IPS DF 6.9 (cell line): ENCODE measurements at regions not wholly inside any gene's neighbourhood (a gene's known extent, or its start where the extent isn't known, plus 50 kb on each side); places are given as distances from the start of the nearest gene placed in this dataset.

Experiments
- DNase-seq: peaks from one replicate; pipeline ENCODE4 v3.0.0-alpha.2; 2013; ENCODE audit warnings: low read depth, low spot score
- H3K27ac ChIP-seq: one replicate; pipeline ENCODE4 v1.5.1; 2013; ENCODE audit warnings: low read length, control low read depth
- H3K27me3 ChIP-seq: 2 replicates; pipeline ENCODE4 v1.6.1; 2013; ENCODE audit warnings: mild to moderate bottlenecking, low read length; ENCODE audit not compliant: control insufficient read depth, insufficient read depth
- H3K36me3 ChIP-seq: 2 replicates; pipeline ENCODE4 v1.6.1; 2013; ENCODE audit warnings: low read length; ENCODE audit not compliant: control insufficient read depth, insufficient read depth
- H3K4me1 ChIP-seq: 2 replicates; pipeline ENCODE4 v1.6.1; 2013; ENCODE audit warnings: low read length; ENCODE audit not compliant: control insufficient read depth, insufficient read depth
- H3K4me3 ChIP-seq: 2 replicates; pipeline ENCODE4 v1.5.1; 2013; ENCODE audit warnings: mild to moderate bottlenecking, low read length
- H3K9me3 ChIP-seq: 2 replicates; pipeline ENCODE4 v1.6.1; 2013; ENCODE audit warnings: low read length, inconsistent platforms; ENCODE audit not compliant: control insufficient read depth, insufficient read depth
- WGBS: extraction: QIAGEN DNeasy Blood & Tissue Kit; methylation state at CpG from one replicate; pipeline ENCODE4 v1.1.7; 2013; ENCODE audit warnings: mixed read lengths, missing lambda C conversion rate; ENCODE audit not compliant: insufficient read length, insufficient coverage; 5-methylcytosine and 5-hydroxymethylcytosine counted together

DNA sequence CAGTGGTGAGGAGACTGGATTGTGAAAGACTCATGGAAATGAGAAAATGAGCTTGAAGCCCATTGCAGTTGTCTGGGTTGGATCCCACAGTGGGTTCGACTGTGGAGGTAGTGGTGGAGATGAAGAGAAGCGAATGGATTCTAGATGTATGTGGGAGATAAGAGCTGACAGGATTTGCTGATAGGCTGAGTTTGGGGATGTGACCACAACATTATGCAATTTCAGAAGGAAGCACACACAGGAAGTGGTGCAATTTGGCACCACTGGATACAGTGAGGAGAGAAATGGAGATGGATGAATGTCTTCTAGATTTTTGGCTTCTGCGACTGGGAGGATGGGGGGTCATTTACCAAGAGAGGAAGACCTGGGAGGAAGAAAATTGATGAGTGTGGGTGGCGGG lies 64.4 kb upstream of the MAFB start:
- no CpG with 5 or more reads among the region's 4 CpGs for WGBS

DNA sequence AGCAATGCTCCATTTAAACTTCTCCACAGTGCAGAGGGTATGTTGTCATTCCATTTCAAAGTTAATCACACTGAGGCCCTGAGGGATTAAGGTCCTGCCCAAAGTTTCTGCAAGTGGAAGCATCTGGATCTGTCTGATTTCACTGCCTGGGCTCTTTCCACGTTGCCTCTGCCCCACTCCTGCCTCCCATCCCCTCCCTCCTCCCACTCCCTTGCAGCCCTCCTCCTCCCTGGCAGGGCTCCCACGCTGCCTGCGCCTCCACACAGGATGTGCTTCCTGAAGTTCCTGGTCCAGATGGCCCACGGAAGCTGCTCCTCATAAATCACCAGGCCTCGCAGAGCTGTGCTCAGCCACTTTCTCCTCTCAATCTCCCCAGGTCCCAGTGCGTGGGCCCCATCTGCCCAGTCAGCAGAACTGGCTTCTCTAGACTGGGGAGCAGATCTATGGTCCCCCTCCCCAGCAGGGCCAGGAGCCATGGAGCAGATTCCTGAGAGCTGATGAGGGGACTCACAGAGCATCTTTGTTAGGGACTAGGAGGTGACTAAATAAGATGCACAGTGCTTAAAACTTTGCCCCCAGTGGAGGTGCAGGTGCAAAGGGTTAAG lies 65.4 kb upstream of the MAFB start:
- Histone ChIP-seq H3K4me3 (no peak overlapping the region), H3K27me3 (no peaks in the 10 kb centered on the region), H3K9me3 (no peaks in the 10 kb centered on the region), H3K4me1 (no peaks in the 10 kb centered on the region; the same call in 1 of the 2 replicates), H3K27ac (no peak overlapping the region), H3K36me3 (no peaks in the 10 kb centered on the region)
- DNase-seq, result no peak
- no CpG with 5 or more reads among the region's 6 CpGs for WGBS

More for the DNA sequence above, 64.4 kb upstream of the MAFB start:
- H3K4me1 ChIP-seq, result no peaks in the 10 kb centered on the region
- H3K36me3 ChIP-seq, result no peaks in the 10 kb centered on the region
- no peak for DNase-seq
- H3K4me3 ChIP-seq, result no peak overlapping the region
- H3K27me3 ChIP-seq, result no peaks in the 10 kb centered on the region
- no peaks in the 10 kb centered on the region for H3K9me3 ChIP-seq
- H3K27ac ChIP-seq, result no peak overlapping the region

DNA sequence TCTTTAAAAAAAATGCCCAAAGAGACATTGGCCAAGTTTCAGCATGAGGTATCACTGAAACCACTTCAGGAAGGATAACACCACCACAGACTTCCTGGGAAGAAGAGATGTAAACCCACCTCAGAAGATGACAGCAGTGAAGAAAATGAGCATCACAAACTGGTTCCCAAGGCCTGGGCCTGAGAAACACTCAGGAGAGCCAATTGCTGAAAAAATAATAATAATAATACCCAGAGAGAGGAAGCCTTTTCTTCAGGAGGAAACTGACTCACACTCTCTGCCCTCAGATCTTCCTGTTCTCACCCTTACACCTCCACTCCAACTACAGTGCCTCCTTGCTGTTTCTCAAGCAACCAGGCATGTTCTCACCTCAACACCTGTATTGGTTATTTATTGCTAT lies 68.1 kb upstream of the MAFB start:
- no peak for DNase-seq
- no peak overlapping the region for H3K4me3 ChIP-seq
- H3K4me1 ChIP-seq, result peaks cover 1% of the 10 kb centered on the region; the same call in 1 of the 2 replicates
- no peaks in the 10 kb centered on the region for H3K36me3 ChIP-seq
- H3K27ac ChIP-seq, result no peak overlapping the region
- H3K27me3 ChIP-seq, result no peaks in the 10 kb centered on the region
- H3K9me3 ChIP-seq, result no peaks in the 10 kb centered on the region

DNA sequence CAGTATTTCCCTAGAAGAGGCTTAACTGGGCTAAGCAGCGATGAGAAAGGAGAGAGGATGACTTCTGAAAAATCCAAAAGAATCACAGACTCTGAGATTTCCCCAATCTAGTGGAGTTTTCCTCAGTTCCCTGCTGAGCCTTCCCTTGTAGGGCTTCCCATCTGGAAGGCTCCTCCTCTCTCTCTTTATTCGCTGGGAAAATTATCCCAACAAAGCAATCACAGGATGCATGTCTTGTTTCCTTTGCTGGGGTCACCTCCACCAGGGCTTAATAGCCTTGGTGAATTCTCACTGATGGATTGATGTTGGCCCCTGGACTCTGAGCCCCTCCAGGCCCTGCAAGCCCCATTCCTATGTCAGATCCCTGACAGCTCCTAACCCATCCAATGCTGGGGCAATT lies 69.8 kb upstream of the MAFB start:
- Histone ChIP-seq H3K27ac (no peak overlapping the region), H3K36me3 (no peaks in the 10 kb centered on the region), H3K4me1 (peaks cover 1% of the 10 kb centered on the region; the same call in 1 of the 2 replicates), H3K27me3 (no peaks in the 10 kb centered on the region), H3K4me3 (no peak overlapping the region), H3K9me3 (no peaks in the 10 kb centered on the region)
- no CpG with 5 or more reads among the region's 2 CpGs for WGBS
- no peak for DNase-seq

GRCh38 chr20:40760399-40760798 lies 71.4 kb upstream of the MAFB start:
- no peaks in the 10 kb centered on the region for H3K36me3 ChIP-seq
- H3K9me3 ChIP-seq, result no peaks in the 10 kb centered on the region
- no CpG with 5 or more reads among the region's 3 CpGs for WGBS
- no peaks in the 10 kb centered on the region for H3K27me3 ChIP-seq
- H3K27ac ChIP-seq, result no peak overlapping the region
- H3K4me1 ChIP-seq, result peaks cover 1% of the 10 kb centered on the region; the same call in 1 of the 2 replicates
- no peak overlapping the region for H3K4me3 ChIP-seq
- DNase-seq, result no peak

DNA sequence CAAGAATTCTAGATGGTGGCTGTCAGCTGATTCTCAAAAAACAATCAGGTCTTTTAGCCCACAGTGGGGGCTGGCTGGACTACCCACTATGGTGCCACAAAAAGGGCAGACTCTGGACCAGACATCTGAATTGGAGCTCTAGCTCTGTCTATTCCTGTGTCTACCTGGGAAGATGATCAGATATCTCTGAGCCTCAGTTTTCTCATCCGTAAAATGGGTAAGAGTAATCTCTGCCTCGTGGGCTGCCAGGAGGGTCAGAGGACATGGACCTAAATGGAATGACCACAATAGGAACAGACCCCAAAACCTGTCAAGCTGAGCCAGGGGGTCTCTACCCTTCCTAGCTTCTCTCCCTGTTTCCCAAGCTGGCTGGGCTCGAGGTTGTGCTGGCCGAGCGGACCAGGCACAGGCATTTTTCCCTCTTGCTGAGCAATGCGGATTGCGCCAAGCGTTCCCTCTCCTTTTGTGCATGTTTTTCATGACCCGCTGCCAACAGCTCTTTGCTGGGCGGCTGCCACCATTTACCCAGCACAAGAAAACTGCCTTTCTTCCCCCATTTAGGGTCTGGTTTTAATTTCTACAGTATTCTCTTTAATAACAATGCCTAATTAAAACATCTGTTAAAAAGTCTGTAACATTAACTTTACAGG lies 74.7 kb upstream of the MAFB start:
- WGBS, result no CpG with 5 or more reads among the region's 10 CpGs
- DNase-seq, result no peak
- H3K27ac ChIP-seq, result no peak overlapping the region

DNA sequence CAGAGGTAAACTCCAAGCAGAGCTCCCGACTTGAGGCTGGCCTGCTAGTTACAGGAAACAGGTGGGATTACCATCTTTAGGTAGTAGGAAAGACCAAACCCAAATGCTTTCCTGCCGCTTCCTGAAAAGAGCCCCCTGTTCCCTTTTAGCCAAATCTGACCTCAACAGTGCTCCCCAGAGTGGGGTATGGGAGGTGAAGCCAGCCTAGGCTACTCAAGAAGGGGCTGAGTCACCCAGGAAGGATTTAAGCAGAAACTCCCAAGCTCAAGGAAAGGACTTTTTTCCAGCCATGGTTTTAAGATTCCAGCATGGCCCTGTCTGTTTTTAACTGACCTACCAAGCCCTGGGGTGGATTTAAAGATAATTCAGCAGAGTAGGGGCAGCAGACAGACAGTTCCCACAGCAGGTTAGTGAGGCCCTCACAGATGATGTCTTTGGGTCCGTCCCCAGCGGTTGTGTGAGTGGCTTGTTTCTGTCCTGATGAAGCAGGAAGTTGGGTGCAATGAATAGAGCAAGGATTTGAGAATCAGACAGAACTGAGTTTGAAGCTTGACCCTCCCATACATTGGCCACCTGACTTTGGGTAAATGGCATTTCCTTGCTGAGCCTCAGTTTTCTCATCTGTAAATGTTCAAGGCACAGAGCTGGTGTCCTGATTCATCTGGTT lies 76.9 kb upstream of the MAFB start:
- DNase-seq, result no peak
- Histone ChIP-seq H3K36me3 (no peaks in the 10 kb centered on the region), H3K27ac (no peak overlapping the region), H3K4me3 (no peak overlapping the region), H3K27me3 (no peaks in the 10 kb centered on the region), H3K9me3 (no peaks in the 10 kb centered on the region), H3K4me1 (no peaks in the 10 kb centered on the region)
- WGBS, result no CpG with 5 or more reads among the region's 4 CpGs

More for the DNA sequence above, 74.7 kb upstream of the MAFB start:
- Histone ChIP-seq H3K27me3 (no peaks in the 10 kb centered on the region), H3K4me3 (no peak overlapping the region), H3K9me3 (no peaks in the 10 kb centered on the region), H3K4me1 (peaks cover 1% of the 10 kb centered on the region; the same call in 1 of the 2 replicates), H3K36me3 (no peaks in the 10 kb centered on the region)

DNA sequence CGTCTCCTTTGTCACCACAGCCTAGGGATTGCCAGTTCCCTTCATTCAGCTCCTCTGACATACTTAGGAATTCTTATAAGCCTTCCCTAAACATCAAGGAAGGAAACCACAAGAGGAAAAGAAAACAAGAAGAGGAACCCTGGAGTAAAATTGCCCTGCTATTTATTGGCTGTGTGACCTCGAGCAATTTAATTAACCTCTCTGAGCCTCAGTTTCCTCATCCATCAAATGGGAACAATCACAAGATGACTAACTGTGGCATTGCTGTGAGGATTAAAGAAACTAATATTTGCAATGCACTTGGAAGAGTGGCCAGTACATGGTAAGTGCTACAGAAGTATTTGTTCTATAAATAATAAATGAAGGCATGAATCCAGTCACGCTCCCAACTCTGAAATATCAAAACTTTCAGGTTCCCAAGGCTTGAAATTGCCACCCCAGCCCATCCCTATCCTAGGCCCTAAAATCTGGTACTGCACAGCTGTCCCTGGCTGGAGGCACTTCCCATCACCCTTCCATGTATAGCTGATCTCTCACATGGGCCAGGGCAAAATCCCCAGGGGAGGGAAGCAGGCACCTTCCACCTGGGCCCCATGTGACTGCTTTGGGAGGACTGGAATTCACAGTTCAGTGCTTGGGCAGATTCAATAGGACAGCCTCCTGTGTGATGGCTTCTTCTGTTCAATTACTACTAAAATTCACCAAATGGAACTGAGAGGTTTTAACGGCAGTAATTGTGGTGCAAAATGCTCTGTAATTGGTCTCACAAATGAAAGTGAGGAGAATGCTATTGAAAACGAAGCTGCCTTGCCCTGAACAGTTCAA lies 78.0 kb upstream of the MAFB start:
- Histone ChIP-seq H3K36me3 (no peaks in the 10 kb centered on the region), H3K4me1 (no peaks in the 10 kb centered on the region), H3K4me3 (no peak overlapping the region), H3K9me3 (no peaks in the 10 kb centered on the region), H3K27me3 (no peaks in the 10 kb centered on the region), H3K27ac (no peak overlapping the region)
- no peak for DNase-seq
- no CpG with 5 or more reads among the region's 5 CpGs for WGBS

- no peak overlapping the region for H3K27ac ChIP-seq
- H3K27me3 ChIP-seq, result no peaks in the 10 kb centered on the region
- no peaks in the 10 kb centered on the region for H3K9me3 ChIP-seq
- no peaks in the 10 kb centered on the region for H3K4me1 ChIP-seq
- H3K36me3 ChIP-seq, result no peaks in the 10 kb centered on the region
- WGBS, result no CpG with 5 or more reads among the region's 3 CpGs
- no peak overlapping the region for H3K4me3 ChIP-seq
- DNase-seq, result no peak
Observed at GRCh38 chr20:40767615-40767924, 78.5 kb upstream of the MAFB start.

GRCh38 chr20:40768105-40768504 lies 79.1 kb upstream of the MAFB start:
- no peaks in the 10 kb centered on the region for H3K27me3 ChIP-seq
- no peak for DNase-seq
- no peaks in the 10 kb centered on the region for H3K36me3 ChIP-seq
- H3K4me1 ChIP-seq, result no peaks in the 10 kb centered on the region
- WGBS, result no CpG with 5 or more reads among the region's 3 CpGs
- no peaks in the 10 kb centered on the region for H3K9me3 ChIP-seq
- H3K4me3 ChIP-seq, result no peak overlapping the region
- H3K27ac ChIP-seq, result no peak overlapping the region
